ENCODE measurements at regions not wholly inside any gene's neighbourhood (a gene's known extent, or its start where the extent isn't known, plus 50 kb on each side); places are given as distances from the start of the nearest gene placed in this dataset.

GRCh38 chr2:71892423-71892730 is 255.3 kb downstream of the CYP26B1 start:
- TF ChIP-seq, protein P1, sequence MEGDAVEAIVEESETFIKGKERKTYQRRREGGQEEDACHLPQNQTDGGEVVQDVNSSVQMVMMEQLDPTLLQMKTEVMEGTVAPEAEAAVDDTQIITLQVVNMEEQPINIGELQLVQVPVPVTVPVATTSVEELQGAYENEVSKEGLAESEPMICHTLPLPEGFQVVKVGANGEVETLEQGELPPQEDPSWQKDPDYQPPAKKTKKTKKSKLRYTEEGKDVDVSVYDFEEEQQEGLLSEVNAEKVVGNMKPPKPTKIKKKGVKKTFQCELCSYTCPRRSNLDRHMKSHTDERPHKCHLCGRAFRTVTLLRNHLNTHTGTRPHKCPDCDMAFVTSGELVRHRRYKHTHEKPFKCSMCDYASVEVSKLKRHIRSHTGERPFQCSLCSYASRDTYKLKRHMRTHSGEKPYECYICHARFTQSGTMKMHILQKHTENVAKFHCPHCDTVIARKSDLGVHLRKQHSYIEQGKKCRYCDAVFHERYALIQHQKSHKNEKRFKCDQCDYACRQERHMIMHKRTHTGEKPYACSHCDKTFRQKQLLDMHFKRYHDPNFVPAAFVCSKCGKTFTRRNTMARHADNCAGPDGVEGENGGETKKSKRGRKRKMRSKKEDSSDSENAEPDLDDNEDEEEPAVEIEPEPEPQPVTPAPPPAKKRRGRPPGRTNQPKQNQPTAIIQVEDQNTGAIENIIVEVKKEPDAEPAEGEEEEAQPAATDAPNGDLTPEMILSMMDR (IDR thresholded peaks at IDR 0.05), result no peak
- no peak for TF ChIP-seq POLR2A (IDR thresholded peaks at IDR 0.05)

Data from stomach (tissue), 4 donors.